ENCODE measurements at regions not wholly inside any gene's neighbourhood (a gene's known extent, or its start where the extent isn't known, plus 50 kb on each side); places are given as distances from the start of the nearest gene placed in this dataset.

DNA sequence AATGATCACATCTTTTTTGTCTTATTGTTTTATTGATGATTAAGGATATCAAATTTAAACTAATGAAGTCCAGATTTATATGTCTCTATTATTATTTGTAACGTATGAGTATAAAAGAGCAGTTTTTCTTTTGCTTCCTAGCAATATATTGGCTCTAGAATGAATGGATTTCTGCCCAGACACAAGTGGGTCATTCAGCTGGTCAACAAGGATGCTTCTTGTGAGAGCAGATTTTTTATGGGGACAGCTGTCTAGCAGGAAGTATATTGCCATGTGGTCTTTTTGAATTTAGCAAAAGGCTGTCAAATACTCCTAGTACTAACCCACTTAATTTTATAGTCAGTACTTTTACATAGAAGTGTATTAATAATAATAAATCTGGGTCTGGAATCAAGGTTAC is 1071.1 kb upstream of the FLRT2 start:
- no peak overlapping the region for H3K27ac ChIP-seq
- intact Hi-C loops (cut with DNase I), result no loop called here
- TF ChIP-seq, protein P1, sequence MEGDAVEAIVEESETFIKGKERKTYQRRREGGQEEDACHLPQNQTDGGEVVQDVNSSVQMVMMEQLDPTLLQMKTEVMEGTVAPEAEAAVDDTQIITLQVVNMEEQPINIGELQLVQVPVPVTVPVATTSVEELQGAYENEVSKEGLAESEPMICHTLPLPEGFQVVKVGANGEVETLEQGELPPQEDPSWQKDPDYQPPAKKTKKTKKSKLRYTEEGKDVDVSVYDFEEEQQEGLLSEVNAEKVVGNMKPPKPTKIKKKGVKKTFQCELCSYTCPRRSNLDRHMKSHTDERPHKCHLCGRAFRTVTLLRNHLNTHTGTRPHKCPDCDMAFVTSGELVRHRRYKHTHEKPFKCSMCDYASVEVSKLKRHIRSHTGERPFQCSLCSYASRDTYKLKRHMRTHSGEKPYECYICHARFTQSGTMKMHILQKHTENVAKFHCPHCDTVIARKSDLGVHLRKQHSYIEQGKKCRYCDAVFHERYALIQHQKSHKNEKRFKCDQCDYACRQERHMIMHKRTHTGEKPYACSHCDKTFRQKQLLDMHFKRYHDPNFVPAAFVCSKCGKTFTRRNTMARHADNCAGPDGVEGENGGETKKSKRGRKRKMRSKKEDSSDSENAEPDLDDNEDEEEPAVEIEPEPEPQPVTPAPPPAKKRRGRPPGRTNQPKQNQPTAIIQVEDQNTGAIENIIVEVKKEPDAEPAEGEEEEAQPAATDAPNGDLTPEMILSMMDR (IDR thresholded peaks at IDR 0.05), result no peak
- TF ChIP-seq POLR2A (IDR thresholded peaks at IDR 0.05) (no peak), EP300 (IDR thresholded peaks at IDR 0.05) (no peak)
- H3K9me3 ChIP-seq, result no peaks in the 10 kb centered on the region
- H3K4me3 ChIP-seq, result no peak overlapping the region
- H3K4me1 ChIP-seq (ENCODE audit: insufficient read depth), result no peaks in the 10 kb centered on the region
- 72 to 88% (median 81%) methylated on average over 1 of the region's 1 CpG for WGBS, 3 donors
- H3K27me3 ChIP-seq, result no peaks in the 10 kb centered on the region
- DNase-seq, result no peak
- H3K36me3 ChIP-seq, result no peaks in the 10 kb centered on the region

DNA sequence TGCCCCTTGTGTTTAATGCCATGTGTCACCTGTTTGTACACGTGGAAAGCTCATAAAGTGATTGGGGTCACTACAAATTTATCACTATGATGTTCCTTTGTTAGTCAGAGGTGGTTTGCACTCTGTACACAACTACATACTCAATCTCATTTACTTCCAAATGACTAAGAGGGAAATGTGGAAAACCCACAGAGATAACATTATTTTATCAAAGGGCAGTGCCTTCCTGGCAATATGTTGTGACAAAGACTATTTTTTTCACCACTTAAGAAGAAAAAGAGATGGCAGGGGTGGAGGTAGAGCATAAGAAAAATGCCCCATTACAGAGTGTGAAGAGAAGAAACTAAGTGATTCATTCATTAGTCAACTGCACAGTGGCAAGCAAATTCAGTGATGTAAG is 1064.1 kb upstream of the FLRT2 start:
- WGBS, 3 donors, result 40 to 58% (median 52%) methylated on average over 1 of the region's 1 CpG
- no peaks in the 10 kb centered on the region for H3K27me3 ChIP-seq
- H3K4me1 ChIP-seq (ENCODE audit: insufficient read depth), result no peaks in the 10 kb centered on the region
- no peak overlapping the region for H3K27ac ChIP-seq
- H3K9me3 ChIP-seq, result no peaks in the 10 kb centered on the region
- intact Hi-C loops (cut with DNase I), result no loop called here
- no peak overlapping the region for H3K4me3 ChIP-seq
- no peak for DNase-seq
- H3K36me3 ChIP-seq, result no peaks in the 10 kb centered on the region
- TF ChIP-seq, protein P1 (IDR thresholded peaks at IDR 0.05), result no peak
- no peak for TF ChIP-seq EP300 (IDR thresholded peaks at IDR 0.05)
- no peak for TF ChIP-seq POLR2A (IDR thresholded peaks at IDR 0.05)

DNA sequence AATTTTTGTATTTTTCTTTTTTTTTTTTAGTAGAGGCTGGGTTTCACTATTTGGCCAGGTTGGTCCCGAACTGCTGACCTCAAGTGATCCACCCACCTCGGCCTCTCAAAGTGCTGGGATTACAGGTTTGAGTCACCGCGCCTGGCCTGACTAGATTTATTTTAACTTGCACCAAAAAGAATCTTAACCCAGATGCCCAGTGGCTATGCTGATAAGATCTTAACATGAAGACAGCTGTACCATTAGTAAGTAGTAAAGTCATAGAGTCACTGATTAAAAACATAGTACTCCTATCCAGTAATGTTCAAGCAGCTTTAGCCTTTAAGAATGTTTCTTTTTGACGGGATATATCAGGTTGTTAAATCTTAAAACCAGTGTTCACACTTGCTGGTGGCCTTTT is 1061.8 kb upstream of the FLRT2 start:
- 72 to 77% (median 74%) methylated on average over 5 of the region's 5 CpGs for WGBS, 3 donors
- no peaks in the 10 kb centered on the region for H3K9me3 ChIP-seq
- H3K27me3 ChIP-seq, result no peaks in the 10 kb centered on the region
- no peak overlapping the region for H3K4me3 ChIP-seq
- intact Hi-C loops (cut with DNase I), result no loop called here
- no peaks in the 10 kb centered on the region for H3K4me1 ChIP-seq (ENCODE audit: insufficient read depth)
- H3K27ac ChIP-seq, result no peak overlapping the region
- H3K36me3 ChIP-seq, result no peaks in the 10 kb centered on the region
- TF ChIP-seq POLR2A (IDR thresholded peaks at IDR 0.05) (no peak), EP300 (IDR thresholded peaks at IDR 0.05) (no peak)
- TF ChIP-seq, protein P1 (IDR thresholded peaks at IDR 0.05), result no peak
- DNase-seq, result no peak

DNA sequence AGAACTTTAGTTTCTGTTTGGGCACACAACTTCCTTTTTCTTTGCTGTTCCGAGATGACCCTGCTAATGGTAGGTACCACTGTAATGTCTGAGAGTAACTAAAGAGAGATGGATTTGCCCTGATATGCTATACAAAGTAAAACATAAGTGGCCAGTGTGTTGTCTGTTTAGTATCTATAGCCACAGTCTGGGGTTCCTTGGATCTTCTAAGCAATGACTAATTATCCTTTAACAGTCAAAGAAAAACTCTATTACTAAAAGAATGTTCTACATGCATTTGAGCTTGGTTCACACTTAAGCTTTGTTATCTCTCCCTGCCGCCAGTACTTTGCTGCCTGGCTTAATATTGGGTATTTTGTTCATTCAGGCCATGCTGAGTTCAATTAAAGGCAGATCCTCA is 1051.9 kb upstream of the FLRT2 start:
- no peak for DNase-seq
- Histone ChIP-seq H3K27ac (no peak overlapping the region), H3K36me3 (no peaks in the 10 kb centered on the region), H3K9me3 (no peaks in the 10 kb centered on the region), H3K27me3 (no peaks in the 10 kb centered on the region), H3K4me1 (ENCODE audit: insufficient read depth) (no peaks in the 10 kb centered on the region), H3K4me3 (no peak overlapping the region)
- intact Hi-C loops (cut with DNase I), result no loop called here
- TF ChIP-seq EP300 (IDR thresholded peaks at IDR 0.05), result no peak
- no peak for TF ChIP-seq POLR2A (IDR thresholded peaks at IDR 0.05)
- TF ChIP-seq, protein P1 (IDR thresholded peaks at IDR 0.05), result no peak
- WGBS, 3 donors, result 87 to 92% (median 88%) methylated on average over 2 of the region's 2 CpGs

All from ovary (tissue), 7 donors.